Coronary artery (tissue), 2 donors: ENCODE measurements at regions not wholly inside any gene's neighbourhood (a gene's known extent, or its start where the extent isn't known, plus 50 kb on each side); places are given as distances from the start of the nearest gene placed in this dataset.

Experiments used
- DNase-seq: peaks from one replicate; pipeline ENCODE4 v3.0.0-alpha.2; 2017; ENCODE audit warnings: low spot score
- H3K27ac ChIP-seq, 2 donors: fragments of 200-600 bp; sonication (generic); one replicate each; pipeline ENCODE4 v1.5.1; 2016 to 2019
- H3K4me3 ChIP-seq: fragments of 200-600 bp; sonication (generic); 2 replicates; pipeline ENCODE4 v1.5.1; 2016; ENCODE audit warnings: mild to moderate bottlenecking, moderate library complexity
- TF ChIP-seq, protein P1 (sequence below): fragments of 200-600 bp; sonication (generic); IDR thresholded peaks from one replicate; pipeline ENCODE4 v1.5.1; 2019; ENCODE audit warnings: antibody characterized with exemption

DNA sequence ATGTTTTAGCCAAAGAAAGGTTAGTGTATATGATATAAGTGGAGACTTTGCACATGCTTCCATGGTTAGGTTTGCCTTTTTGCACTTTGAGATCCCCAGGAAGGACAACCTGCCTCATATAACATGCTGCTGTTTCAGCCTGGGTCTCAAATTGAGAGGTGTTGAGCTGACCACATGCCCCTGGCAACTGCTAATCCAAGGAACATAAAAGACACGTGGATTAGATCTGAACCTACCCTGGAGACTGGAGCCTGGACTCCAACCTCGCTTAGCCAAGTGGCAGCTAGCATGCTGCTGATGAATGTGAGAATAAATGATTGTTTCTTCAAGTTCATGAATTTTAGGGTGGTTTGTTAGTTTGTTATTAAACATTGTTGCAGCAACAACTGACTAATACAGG, 301.8 kb upstream of the TBC1D5 start:
- TF ChIP-seq, protein P1, sequence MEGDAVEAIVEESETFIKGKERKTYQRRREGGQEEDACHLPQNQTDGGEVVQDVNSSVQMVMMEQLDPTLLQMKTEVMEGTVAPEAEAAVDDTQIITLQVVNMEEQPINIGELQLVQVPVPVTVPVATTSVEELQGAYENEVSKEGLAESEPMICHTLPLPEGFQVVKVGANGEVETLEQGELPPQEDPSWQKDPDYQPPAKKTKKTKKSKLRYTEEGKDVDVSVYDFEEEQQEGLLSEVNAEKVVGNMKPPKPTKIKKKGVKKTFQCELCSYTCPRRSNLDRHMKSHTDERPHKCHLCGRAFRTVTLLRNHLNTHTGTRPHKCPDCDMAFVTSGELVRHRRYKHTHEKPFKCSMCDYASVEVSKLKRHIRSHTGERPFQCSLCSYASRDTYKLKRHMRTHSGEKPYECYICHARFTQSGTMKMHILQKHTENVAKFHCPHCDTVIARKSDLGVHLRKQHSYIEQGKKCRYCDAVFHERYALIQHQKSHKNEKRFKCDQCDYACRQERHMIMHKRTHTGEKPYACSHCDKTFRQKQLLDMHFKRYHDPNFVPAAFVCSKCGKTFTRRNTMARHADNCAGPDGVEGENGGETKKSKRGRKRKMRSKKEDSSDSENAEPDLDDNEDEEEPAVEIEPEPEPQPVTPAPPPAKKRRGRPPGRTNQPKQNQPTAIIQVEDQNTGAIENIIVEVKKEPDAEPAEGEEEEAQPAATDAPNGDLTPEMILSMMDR = no peak
- no peak overlapping the region for H3K27ac ChIP-seq
- no peak for DNase-seq

DNA sequence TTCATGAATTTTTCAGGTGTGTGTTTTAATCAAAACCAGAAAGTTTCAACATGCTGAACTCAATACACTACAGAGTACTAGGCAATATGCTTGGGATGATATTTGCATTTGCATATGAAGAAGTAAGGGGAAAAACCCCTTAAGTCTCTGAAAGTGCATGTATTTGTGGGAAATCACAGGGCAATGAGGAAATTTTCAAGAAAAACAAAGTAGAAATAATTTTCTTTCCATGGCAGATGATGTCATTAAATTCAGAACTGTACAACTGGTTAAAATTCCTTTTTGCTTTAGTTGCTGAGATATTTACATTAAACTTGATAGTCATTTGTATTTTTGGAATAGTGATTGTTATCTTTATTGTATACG, 294.0 kb upstream of the TBC1D5 start:
- DNase-seq = no peak
- TF ChIP-seq, protein P1 = no peak
- no peak overlapping the region for H3K4me3 ChIP-seq
- no peak overlapping the region for H3K27ac ChIP-seq

More for the DNA sequence above, 301.8 kb upstream of the TBC1D5 start:
- no peak overlapping the region for H3K4me3 ChIP-seq

DNA sequence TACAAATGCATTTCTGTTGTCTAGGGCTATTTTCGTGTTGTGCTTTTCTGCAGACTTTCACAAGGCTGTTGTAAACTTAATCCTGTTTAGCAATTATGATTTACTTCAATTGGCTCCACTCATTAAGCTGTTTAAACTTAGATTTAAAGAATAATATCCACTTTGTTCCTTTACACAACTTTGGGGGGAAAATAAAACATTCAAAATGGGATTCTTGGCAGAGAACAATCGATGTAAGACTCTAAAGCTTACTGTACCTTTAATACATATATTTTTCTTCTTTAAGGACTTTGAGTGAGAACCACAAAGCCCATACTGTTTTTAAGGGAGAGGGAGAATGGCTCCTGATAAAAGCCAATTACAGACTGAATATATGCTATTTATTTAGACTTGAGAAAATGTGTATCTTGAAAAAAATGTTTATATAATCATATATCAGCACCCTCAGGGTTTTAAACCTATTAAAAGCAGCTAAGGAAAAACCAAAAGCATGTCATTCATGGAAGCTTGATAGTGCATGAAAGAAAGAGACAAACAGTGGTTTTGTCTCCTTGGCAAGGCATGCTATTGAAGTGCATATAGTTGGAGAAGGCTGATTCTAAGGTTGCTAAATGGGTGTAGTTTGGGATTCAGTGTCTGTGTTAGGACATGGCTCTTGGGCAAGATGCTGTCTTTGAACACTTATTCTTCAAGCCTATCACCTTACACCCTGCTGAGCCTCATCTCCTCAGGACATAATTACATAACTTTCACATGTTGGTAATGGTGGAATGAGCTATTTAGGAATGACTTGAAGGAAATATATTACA, 293.4 kb upstream of the TBC1D5 start:
- H3K27ac ChIP-seq = no peak overlapping the region
- TF ChIP-seq, protein P1 = no peak
- H3K4me3 ChIP-seq = no peak overlapping the region
- DNase-seq = no peak

DNA sequence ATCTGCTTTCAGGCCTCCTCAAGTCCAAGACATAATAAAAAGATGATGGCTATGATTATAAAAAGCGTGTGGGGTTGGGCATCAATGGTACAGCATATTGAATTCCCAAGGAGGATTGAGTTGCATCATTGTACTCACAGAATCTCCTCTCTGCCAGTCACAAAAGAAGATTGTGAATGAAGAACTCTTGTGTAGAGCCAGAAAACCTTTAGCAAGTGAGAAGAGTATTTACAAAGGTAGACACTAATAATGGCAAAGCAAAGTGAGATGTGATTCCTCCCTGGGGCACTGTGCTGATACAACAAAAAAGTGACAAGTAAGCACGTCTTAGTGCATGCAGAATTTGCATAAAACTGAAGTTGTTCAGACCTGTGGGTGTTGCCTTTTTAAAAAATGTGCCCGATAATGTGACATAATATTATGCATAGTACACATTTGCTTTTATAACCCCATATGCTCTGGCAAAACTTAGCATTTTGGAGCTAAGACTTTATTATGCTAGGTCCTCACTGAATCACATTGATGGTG, 291.2 kb upstream of the TBC1D5 start:
- TF ChIP-seq, protein P1 = no peak
- Histone ChIP-seq H3K4me3 (no peak overlapping the region), H3K27ac (no peak overlapping the region)
- DNase-seq = no peak

DNA sequence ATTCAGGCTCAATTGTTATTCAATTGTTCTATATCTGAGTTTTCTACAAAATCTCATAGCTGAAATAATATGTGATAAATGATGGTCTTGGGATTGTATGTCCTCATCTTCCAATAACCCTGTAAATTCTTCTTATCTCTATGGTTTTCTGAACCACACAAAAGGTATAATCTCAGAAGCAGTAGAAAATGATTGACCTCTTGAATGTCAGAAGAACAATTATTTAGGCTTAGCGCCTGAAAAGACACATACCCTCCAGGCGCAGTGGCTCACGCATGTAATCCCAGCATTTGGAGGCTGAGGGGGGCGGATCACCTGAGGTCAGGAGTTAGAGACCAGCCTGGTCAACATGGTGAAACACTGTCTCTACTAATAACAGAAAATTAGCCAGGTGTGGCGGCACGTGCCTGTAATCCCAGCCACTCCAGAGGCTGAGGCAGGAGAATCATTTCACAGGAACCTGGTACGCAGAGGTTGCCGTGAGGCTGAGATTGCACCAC, 288.0 kb upstream of the TBC1D5 start:
- TF ChIP-seq, protein P1 = no peak
- no peak overlapping the region for H3K27ac ChIP-seq
- DNase-seq = no peak
- no peak overlapping the region for H3K4me3 ChIP-seq

DNA sequence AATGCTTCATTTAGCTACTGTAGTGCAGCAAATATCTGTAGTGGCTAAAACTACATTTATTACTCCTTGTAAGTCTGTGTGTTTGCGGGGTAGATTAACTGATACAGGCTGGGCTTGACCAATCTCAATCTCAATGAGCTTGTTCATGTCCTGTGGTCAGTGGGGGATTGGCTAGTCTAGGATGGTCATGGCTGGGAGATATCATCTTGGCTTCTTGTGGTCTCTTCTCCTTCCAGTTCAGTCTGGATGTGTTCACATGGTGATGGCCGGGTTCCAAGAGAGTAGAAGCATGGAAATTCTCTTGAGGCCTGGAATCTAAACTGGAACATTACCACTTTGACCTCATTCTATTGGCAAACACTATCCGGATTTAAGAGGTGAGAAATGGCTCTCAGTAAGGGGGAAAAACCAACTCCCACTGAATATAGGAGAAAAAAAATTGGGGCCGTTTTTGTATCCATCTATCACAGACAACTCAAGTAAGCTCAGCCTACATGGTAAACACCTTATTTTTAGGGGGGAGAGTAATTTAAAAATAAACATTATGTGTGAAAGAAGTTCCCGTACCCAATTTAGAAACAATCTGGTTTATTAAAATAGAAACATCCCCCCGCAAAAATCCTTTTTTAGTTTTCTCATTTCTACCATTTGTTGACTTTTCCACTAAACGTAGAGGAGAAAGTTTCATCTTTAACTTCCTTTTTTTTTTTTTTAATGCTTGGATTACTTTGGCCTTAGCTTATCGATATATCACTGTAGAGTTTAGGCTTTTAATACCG, 284.9 kb upstream of the TBC1D5 start:
- Histone ChIP-seq H3K4me3 (no peak overlapping the region), H3K27ac (no peak overlapping the region)
- DNase-seq = no peak
- TF ChIP-seq, protein P1 = no peak
